ENCODE measurements at regions not wholly inside any gene's neighbourhood (a gene's known extent, or its start where the extent isn't known, plus 50 kb on each side); places are given as distances from the start of the nearest gene placed in this dataset.

DNA sequence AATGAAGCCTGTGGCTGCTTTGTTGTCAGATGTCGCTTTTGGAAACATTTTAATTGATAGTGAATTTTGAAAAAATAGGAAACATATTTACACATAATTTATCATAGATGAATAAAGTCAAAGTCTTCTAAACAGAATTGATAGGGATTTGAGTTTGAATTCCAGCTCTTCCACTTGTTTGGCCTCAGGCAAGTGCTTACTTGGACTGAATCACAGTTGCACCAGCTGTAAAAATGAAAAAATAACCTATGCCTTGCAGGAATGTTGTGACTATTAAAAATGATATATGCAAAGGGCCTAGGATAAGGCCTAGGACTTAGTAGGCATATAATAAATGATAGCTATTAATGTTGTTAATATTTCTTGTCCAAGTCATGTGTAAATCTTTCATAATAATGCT lies 618.5 kb upstream of the MMS22L start:
- Mint-ChIP-seq H3K27ac (no peak overlapping the region), H3K4me1 (no peaks in the 10 kb centered on the region)
- H3K4me1 ChIP-seq (ENCODE audit: control insufficient read depth, insufficient read depth, low read length): no peaks in the 10 kb centered on the region

DNA sequence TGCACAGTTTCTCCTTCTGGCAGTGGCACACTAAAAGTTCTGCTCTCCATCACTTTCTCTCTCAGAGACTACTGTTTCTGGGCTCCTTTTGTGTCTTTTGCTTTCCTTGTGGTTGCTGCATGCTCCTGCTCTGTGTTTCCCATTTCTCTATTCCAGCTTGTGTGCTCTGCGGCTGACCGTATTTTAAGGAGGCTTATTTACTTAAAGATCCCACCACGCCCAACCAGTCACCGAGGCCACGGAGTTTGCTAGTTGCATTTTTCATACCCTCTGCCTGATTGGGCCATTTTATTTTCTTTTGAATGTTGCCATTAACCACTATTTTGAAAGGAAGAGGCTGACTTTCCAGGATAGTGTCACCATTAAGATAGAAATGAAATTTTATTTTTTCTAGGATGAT lies 626.4 kb upstream of the MMS22L start:
- no peak overlapping the region for H3K9ac ChIP-seq (ENCODE audit: extremely low read depth, low read length, poor library complexity, severe bottlenecking)
- TF ChIP-seq, protein P1, sequence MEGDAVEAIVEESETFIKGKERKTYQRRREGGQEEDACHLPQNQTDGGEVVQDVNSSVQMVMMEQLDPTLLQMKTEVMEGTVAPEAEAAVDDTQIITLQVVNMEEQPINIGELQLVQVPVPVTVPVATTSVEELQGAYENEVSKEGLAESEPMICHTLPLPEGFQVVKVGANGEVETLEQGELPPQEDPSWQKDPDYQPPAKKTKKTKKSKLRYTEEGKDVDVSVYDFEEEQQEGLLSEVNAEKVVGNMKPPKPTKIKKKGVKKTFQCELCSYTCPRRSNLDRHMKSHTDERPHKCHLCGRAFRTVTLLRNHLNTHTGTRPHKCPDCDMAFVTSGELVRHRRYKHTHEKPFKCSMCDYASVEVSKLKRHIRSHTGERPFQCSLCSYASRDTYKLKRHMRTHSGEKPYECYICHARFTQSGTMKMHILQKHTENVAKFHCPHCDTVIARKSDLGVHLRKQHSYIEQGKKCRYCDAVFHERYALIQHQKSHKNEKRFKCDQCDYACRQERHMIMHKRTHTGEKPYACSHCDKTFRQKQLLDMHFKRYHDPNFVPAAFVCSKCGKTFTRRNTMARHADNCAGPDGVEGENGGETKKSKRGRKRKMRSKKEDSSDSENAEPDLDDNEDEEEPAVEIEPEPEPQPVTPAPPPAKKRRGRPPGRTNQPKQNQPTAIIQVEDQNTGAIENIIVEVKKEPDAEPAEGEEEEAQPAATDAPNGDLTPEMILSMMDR (conservative IDR thresholded peaks at IDR 0.05): no peak
- Mint-ChIP-seq H3K4me3 (no peak overlapping the region), H3K27ac (no peak overlapping the region), H3K27me3 (ENCODE audit: insufficient read depth) (no peaks in the 10 kb centered on the region), H3K9me3 (peaks cover 23% of the 10 kb centered on the region), H3K4me1 (no peaks in the 10 kb centered on the region), H3K36me3 (ENCODE audit: low read depth) (no peaks in the 10 kb centered on the region)
- H3K4me1 ChIP-seq (ENCODE audit: control insufficient read depth, insufficient read depth, low read length): no peaks in the 10 kb centered on the region
- no peaks in the 10 kb centered on the region for H3K36me3 ChIP-seq (ENCODE audit: control insufficient read depth, insufficient read depth, low read length)
- DNase-seq: no peak
- no peak overlapping the region for H3K4me3 ChIP-seq (ENCODE audit: low read length)
- H3K27me3 ChIP-seq (ENCODE audit: control insufficient read depth, insufficient read depth, low read length, poor library complexity, severe bottlenecking): no peaks in the 10 kb centered on the region
- WGBS, 2 experiments (ENCODE audit: insufficient coverage in 1 of 2, insufficient read length in 1 of 2): 95 to 100% methylated on average over 1 to 5 of the region's 5 CpGs
- H3K9me3 ChIP-seq (ENCODE audit: control insufficient read depth, low read length): no peaks in the 10 kb centered on the region
- H3K27ac ChIP-seq (ENCODE audit: low read depth, low read length): no peak overlapping the region

More for the DNA sequence above, 618.5 kb upstream of the MMS22L start:
- Histone ChIP-seq H3K27ac (ENCODE audit: low read depth, low read length) (no peak overlapping the region), H3K9ac (ENCODE audit: extremely low read depth, low read length, poor library complexity, severe bottlenecking) (no peak overlapping the region), H3K27me3 (ENCODE audit: control insufficient read depth, insufficient read depth, low read length, poor library complexity, severe bottlenecking) (no peaks in the 10 kb centered on the region), H3K36me3 (ENCODE audit: control insufficient read depth, insufficient read depth, low read length) (no peaks in the 10 kb centered on the region), H3K4me3 (ENCODE audit: low read length) (no peak overlapping the region), H3K9me3 (ENCODE audit: control insufficient read depth, low read length) (no peaks in the 10 kb centered on the region)
- Mint-ChIP-seq H3K4me3 (no peak overlapping the region), H3K36me3 (ENCODE audit: low read depth) (no peaks in the 10 kb centered on the region), H3K27me3 (ENCODE audit: insufficient read depth) (no peaks in the 10 kb centered on the region), H3K9me3 (peaks cover 15% of the 10 kb centered on the region)
- 100% methylated on average over 1 of the region's 1 CpG; no CpG with 5 or more reads in 1 of the 2 experiments for WGBS, 2 experiments (ENCODE audit: insufficient coverage in 1 of 2, insufficient read length in 1 of 2)
- TF ChIP-seq, protein P1 (conservative IDR thresholded peaks at IDR 0.05): no peak
- no peak for DNase-seq

DNA sequence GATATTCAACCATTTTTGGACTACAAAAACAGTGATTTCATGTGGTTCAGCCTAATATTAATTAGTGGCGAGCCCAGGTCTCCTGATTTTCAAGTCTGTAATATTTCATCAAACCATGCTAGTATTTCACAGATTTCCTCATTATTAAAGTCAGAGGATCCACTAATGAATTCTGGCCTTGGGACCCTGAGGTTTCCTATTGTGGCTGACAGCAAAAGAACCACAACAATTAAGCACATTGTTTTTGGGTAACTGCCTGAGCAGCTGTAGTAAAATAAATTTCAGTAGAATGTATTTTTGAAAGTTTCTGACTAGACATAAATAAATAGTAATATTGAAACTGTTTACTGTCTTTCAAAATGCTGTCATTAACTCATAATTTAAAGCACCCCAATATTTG lies 630.7 kb upstream of the MMS22L start:
- TF ChIP-seq, protein P1 (conservative IDR thresholded peaks at IDR 0.05): no peak
- Histone ChIP-seq H3K9ac (ENCODE audit: extremely low read depth, low read length, poor library complexity, severe bottlenecking) (no peak overlapping the region), H3K9me3 (ENCODE audit: control insufficient read depth, low read length) (no peaks in the 10 kb centered on the region), H3K36me3 (ENCODE audit: control insufficient read depth, insufficient read depth, low read length) (no peaks in the 10 kb centered on the region), H3K4me1 (ENCODE audit: control insufficient read depth, insufficient read depth, low read length) (no peaks in the 10 kb centered on the region), H3K27me3 (ENCODE audit: control insufficient read depth, insufficient read depth, low read length, poor library complexity, severe bottlenecking) (no peaks in the 10 kb centered on the region), H3K27ac (ENCODE audit: low read depth, low read length) (no peak overlapping the region), H3K4me3 (ENCODE audit: low read length) (no peak overlapping the region)
- 94 to 100% methylated on average over 1 of the region's 1 CpG for WGBS, 2 experiments (ENCODE audit: insufficient coverage in 1 of 2, insufficient read length in 1 of 2)
- DNase-seq: no peak
- no peaks in the 10 kb centered on the region for H3K36me3 Mint-ChIP-seq (ENCODE audit: low read depth)
- H3K9me3 Mint-ChIP-seq: no peaks in the 10 kb centered on the region
- H3K4me1 Mint-ChIP-seq: peaks cover 7% of the 10 kb centered on the region
- H3K27ac Mint-ChIP-seq: no peak overlapping the region
- no peaks in the 10 kb centered on the region for H3K27me3 Mint-ChIP-seq (ENCODE audit: insufficient read depth)
- H3K4me3 Mint-ChIP-seq: no peak overlapping the region
